ENCODE measurements at regions not wholly inside any gene's neighbourhood (a gene's known extent, or its start where the extent isn't known, plus 50 kb on each side); places are given as distances from the start of the nearest gene placed in this dataset.

- no peak for FAIRE-seq
Observed at GRCh38 chr1:166221316-166221715, 54.5 kb upstream of the FAM78B start.

- no peak for FAIRE-seq
Observed at GRCh38 chr1:166233750-166234366, 67.1 kb upstream of the FAM78B start.

GRCh38 chr1:166235728-166236127 is 68.9 kb upstream of the FAM78B start:
- no peak for FAIRE-seq

- no peak for FAIRE-seq
Observed at GRCh38 chr1:166237675-166238074, 70.9 kb upstream of the FAM78B start.

GRCh38 chr1:166253076-166253779 is 86.4 kb upstream of the FAM78B start:
- no peak for FAIRE-seq

- FAIRE-seq, result no peak
Observed at GRCh38 chr1:166258017-166258416, 91.2 kb upstream of the FAM78B start.

- FAIRE-seq, result no peak
Observed at GRCh38 chr1:166261511-166261910, 94.7 kb upstream of the FAM78B start.

- FAIRE-seq, result no peak
Observed at GRCh38 chr1:166270476-166271150, 103.8 kb upstream of the FAM78B start.

GRCh38 chr1:166271151-166271538 is 104.3 kb upstream of the FAM78B start:
- FAIRE-seq, result no peak

- no peak for FAIRE-seq
Observed at GRCh38 chr1:166272155-166272554, 105.4 kb upstream of the FAM78B start.

GRCh38 chr1:166272851-166273250 is 106.0 kb upstream of the FAM78B start:
- FAIRE-seq, result no peak

- FAIRE-seq, result no peak
Observed at GRCh38 chr1:166273618-166274017, 106.8 kb upstream of the FAM78B start.

- FAIRE-seq, result no peak
Observed at GRCh38 chr1:166282391-166283137, 115.8 kb upstream of the FAM78B start.

GRCh38 chr1:166283190-166283589 is 116.4 kb upstream of the FAM78B start:
- FAIRE-seq, result no peak

GRCh38 chr1:166283600-166283999 is 116.8 kb upstream of the FAM78B start:
- FAIRE-seq, result no peak

GRCh38 chr1:166289309-166290050 is 122.7 kb upstream of the FAM78B start:
- FAIRE-seq, result no peak

GRCh38 chr1:166295656-166296055 is 128.9 kb upstream of the FAM78B start:
- no peak for FAIRE-seq

GRCh38 chr1:166297993-166298392 is 131.2 kb upstream of the FAM78B start:
- FAIRE-seq, result no peak

- FAIRE-seq, result no peak
Observed at GRCh38 chr1:166300767-166301166, 134.0 kb upstream of the FAM78B start.

- no peak for FAIRE-seq
Observed at GRCh38 chr1:166302989-166303758, 136.4 kb upstream of the FAM78B start.

- FAIRE-seq, result no peak
Observed at GRCh38 chr1:166304131-166304530, 137.3 kb upstream of the FAM78B start.

GRCh38 chr1:166305371-166305770 is 138.6 kb upstream of the FAM78B start:
- FAIRE-seq, result no peak
